ENCODE measurements at regions not wholly inside any gene's neighbourhood (a gene's known extent, or its start where the extent isn't known, plus 50 kb on each side); places are given as distances from the start of the nearest gene placed in this dataset.

DNA sequence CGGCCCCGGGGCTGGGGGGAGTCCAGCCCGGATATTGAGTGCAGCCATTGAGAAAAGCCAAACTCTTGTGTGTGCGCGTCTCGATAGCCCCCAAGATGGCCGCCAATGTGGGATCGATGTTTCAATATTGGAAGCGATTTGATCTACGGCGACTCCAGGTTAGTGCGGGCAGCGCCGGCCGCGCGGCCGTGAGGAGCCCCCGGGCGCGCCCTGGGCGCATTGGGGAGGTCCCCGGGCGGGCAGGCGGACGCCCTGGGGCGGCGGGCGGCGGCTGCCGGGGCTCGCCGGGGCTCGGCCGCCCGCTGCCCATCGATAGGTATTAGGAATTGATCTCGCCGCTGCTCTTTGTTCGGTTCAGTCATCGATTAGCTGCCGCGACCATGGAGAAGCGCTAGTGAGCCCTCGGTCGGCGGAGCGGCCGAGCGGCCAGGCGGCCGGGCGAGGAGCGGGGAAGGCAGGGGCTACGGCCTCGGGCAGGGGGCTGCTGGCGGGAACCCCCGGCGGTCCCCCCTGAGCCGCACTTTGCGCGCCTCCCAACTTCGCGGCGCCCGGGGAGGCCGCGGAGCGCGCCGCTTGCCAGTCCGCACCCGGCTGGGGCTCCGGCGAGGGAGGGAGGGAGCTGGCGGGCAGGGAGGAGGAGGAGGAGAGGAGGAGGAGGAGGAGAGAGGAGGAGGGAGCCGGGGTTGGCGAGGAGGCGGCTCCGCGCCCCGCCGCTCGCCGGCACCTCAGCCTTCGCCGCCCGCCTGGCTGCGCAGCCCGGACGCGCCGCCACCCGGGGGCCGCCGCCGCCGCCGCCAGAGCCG, 113.9 kb upstream of the MYL2 start, which contains the start of gene CUX2:
Gene CUX2 (plus strand): TSS at position 83 of the 803 bp plus-strand sequence.
- H3K4me3 ChIP-seq (ENCODE audit: low read length), result peak within 1 kb of the TSS; percentile 62
- DNase-seq (ENCODE audit: low read depth), result peak; percentile 70
- TF ChIP-seq CTCF (IDR thresholded peaks at IDR 0.05; ENCODE audit: insufficient read depth, low read depth, low read length, missing control alignments), result no peak

- DNase-seq (ENCODE audit: low read depth), result peak; percentile 11
- peak overlapping the region; percentile 43 for H3K4me3 ChIP-seq (ENCODE audit: low read length)
- TF ChIP-seq CTCF (IDR thresholded peaks at IDR 0.05; ENCODE audit: insufficient read depth, low read depth, low read length, missing control alignments), result peak; percentile 44
These were observed 113.1 kb upstream of the MYL2 start for GRCh38 chr12:111033281-111034082.

DNA sequence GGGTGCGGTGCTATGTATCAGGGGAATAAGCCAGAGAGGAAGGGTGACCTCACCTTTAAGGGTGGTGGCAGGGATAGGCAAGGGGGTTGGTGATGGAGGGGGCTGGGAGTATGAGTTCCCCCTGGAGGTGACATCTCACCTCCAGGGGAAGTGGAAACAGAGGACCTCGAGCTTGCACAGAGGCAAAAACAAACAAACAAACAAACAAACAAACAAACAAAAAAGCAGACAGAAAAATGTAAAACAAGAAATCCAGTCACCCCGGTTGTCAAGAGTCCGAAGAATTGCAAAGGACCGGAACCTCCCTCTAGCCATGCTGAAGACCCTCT, 112.2 kb upstream of the MYL2 start:
- no peak overlapping the region for H3K4me3 ChIP-seq (ENCODE audit: low read length)
- no peak for DNase-seq (ENCODE audit: low read depth)
- TF ChIP-seq CTCF (IDR thresholded peaks at IDR 0.05; ENCODE audit: insufficient read depth, low read depth, low read length, missing control alignments), result no peak

DNA sequence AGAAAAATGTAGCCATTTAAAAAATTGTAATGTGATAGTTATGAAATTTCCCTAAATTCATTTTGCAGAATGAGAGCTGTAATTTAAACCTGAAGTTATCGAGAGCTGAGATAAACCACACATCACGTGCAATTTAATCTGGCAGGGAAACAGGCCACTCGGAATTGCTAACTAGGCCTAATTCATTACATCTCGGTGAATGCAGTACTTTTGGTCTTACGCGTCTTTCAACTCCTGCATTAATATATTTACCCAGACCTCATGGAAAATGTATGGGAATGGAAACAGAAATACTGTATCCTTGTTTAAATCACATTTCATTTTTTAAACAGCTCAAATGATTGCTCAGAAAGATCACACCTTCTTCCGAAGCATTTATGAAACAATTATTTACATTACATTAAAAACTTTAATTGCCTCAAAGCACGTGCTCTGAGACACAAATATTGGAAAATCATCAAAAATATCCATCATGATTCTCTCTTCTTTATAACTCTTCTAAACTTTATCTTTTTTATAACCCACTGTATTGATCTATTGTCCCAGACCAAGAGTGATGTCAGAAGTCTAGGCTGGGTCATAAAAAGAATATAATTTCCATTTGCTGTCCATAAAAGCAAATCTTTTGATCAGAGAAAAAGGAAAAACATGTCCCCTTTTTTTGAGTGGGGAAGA, 111.7 kb upstream of the MYL2 start:
- DNase-seq (ENCODE audit: low read depth), result no peak
- H3K4me3 ChIP-seq (ENCODE audit: low read length), result no peak overlapping the region
- no peak for TF ChIP-seq CTCF (IDR thresholded peaks at IDR 0.05; ENCODE audit: insufficient read depth, low read depth, low read length, missing control alignments)

- no peak for DNase-seq (ENCODE audit: low read depth)
- TF ChIP-seq CTCF (IDR thresholded peaks at IDR 0.05; ENCODE audit: insufficient read depth, low read depth, low read length, missing control alignments), result no peak
- H3K4me3 ChIP-seq (ENCODE audit: low read length), result no peak overlapping the region
These were observed 110.4 kb upstream of the MYL2 start for GRCh38 chr12:111030800-111031199.

DNA sequence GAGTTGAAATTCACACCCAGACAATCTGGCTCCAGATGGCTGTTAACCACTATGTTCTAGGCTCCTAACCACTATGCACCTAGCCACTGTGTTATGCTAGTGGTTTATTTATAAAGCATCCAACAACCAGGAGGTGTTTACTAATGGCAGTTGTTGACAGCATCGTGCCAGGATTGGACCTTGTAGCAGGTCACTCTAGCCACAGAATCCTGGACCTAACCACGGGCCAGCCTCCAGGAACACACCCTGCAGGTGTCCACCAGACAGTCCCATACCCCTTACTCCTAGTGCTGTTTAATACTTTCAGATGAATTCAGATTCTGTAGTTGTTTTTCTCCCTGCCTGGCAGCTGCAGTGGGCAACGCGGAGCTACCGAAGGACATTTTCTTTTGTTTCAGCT, 109.4 kb upstream of the MYL2 start:
- no peak overlapping the region for H3K4me3 ChIP-seq (ENCODE audit: low read length)
- no peak for DNase-seq (ENCODE audit: low read depth)
- no peak for TF ChIP-seq CTCF (IDR thresholded peaks at IDR 0.05; ENCODE audit: insufficient read depth, low read depth, low read length, missing control alignments)
